HepG2 (cell line): ENCODE measurements at regions not wholly inside any gene's neighbourhood (a gene's known extent, or its start where the extent isn't known, plus 50 kb on each side); places are given as distances from the start of the nearest gene placed in this dataset.

Experiments used
- ATAC-seq: fragments of 200-7000 bp; cut with Tn5 transposase; 3 replicates; pipeline ENCODE4 v1.9.1; 2020; ENCODE audit warnings: mild to moderate bottlenecking, moderate library complexity
- BruUV-seq: library from RNA; stranded (reverse); fragments of 400-500 nt; replicated peaks from 2 replicates; lab custom pipeline; 2021; lab: Mats Ljungman, UMichigan
- CTCF ChIA-PET: fragments of 300-600 bp; formaldehyde crosslinking; extraction: SDS; loops from one replicate; lab custom pipeline; 2021; ENCODE audit warnings: low total read pairs, inconsistent platforms, low intra/inter-chr PET ratio; lab: Yijun Ruan, JAX
- POLR2A ChIA-PET: fragments of 350-600 bp; sonication (Branson Sonifier 250); formaldehyde crosslinking; loops from one replicate; lab custom pipeline; 2020; ENCODE audit warnings: antibody characterized with exemption, inconsistent platforms; lab: Yijun Ruan, JAX
- DNase-seq: peaks from one replicate; pipeline ENCODE4 v3.0.0-alpha.2; 2015; ENCODE audit warnings: low spot score
- FAIRE-seq: peaks from 3 replicates; lab custom pipeline; 2011; peaks lifted over from hg19 to GRCh38; lab: Jason Lieb, UNC
- H2AFZ ChIP-seq: one replicate; pipeline ENCODE4 v1.6.1; 2011; ENCODE audit warnings: low read length, inconsistent platforms
- H3K27ac ChIP-seq: fragments of 300-600 bp; 3 replicates; pipeline ENCODE4 v1.8.0; 2011; ENCODE audit warnings: mixed run types, mild to moderate bottlenecking, mixed read lengths, low read length, inconsistent platforms; ENCODE audit not compliant: insufficient read depth; ENCODE audit errors: extremely low read length
- H3K27me3 ChIP-seq, 2 experiments: fragments of 200-600 bp in 1 of 2; 2 replicates in 1 of 2; 3 replicates in 1 of 2; pipeline versions ENCODE4 v1.6.0 to v1.8.0; 2011; ENCODE audit warnings: low read length in 2 of 2, mild to moderate bottlenecking in 2 of 2, moderate library complexity in 2 of 2, inconsistent platforms in 1 of 2; ENCODE audit not compliant: insufficient read depth in 2 of 2, control insufficient read depth in 1 of 2
- H3K36me3 ChIP-seq, 2 experiments: fragments of 200-600 bp in 1 of 2; replicated peaks in 1 of 2; 2 replicates in 1 of 2; 3 replicates in 1 of 2; pipeline versions ENCODE4 v1.5.1 to v1.8.0; 2011; ENCODE audit warnings: low read length in 2 of 2, inconsistent platforms in 1 of 2; ENCODE audit not compliant: insufficient read depth in 2 of 2, control insufficient read depth in 1 of 2
- H3K4me1 ChIP-seq: 2 replicates; pipeline ENCODE4 v1.5.1; 2012; ENCODE audit warnings: low read length, inconsistent platforms; ENCODE audit not compliant: insufficient read depth
- H3K4me2 ChIP-seq: 2 replicates; pipeline ENCODE4 v1.6.0; 2011; ENCODE audit warnings: low read depth, low read length, inconsistent platforms
- H3K4me3 ChIP-seq, 3 experiments: fragments of 200-600 bp in 1 of 3; sonication (generic), shearing (Covaris generic) in 1 of 3; replicated peaks in 1 of 3; 2 replicates each; pipeline ENCODE4 v1.5.1; 2011 to 2016; ENCODE audit warnings: low read length in 3 of 3, inconsistent platforms in 2 of 3, low read depth in 2 of 3, mild to moderate bottlenecking in 2 of 3, control low read depth in 1 of 3, mixed read lengths in 1 of 3; ENCODE audit not compliant: insufficient read depth in 1 of 3
- H3K79me2 ChIP-seq: one replicate; pipeline ENCODE4 v1.6.1; 2011; ENCODE audit warnings: low read length, inconsistent platforms; ENCODE audit not compliant: insufficient read depth
- H3K9ac ChIP-seq: 2 replicates; pipeline ENCODE4 v1.6.0; 2011; ENCODE audit warnings: mild to moderate bottlenecking, low read depth, low read length, inconsistent platforms; ENCODE audit not compliant: insufficient read depth
- H3K9me3 ChIP-seq: 2 replicates; pipeline ENCODE4 v1.5.1; 2012; ENCODE audit warnings: mild to moderate bottlenecking, low read length
- H4K20me1 ChIP-seq: 2 replicates; pipeline ENCODE4 v1.6.0; 2011; ENCODE audit warnings: inconsistent platforms, mild to moderate bottlenecking, low read length, moderate library complexity; ENCODE audit not compliant: insufficient read depth
- REPIN1 ChIP-seq: sonication (generic); formaldehyde crosslinking; IDR thresholded peaks from 2 replicates; pipeline ENCODE4 v1.8.0; 2022; ENCODE audit warnings: missing genetic modification reagents, low read depth, mild to moderate bottlenecking, borderline replicate concordance
- SP2 ChIP-seq: sonication (generic); formaldehyde crosslinking; IDR thresholded peaks from 2 replicates; pipeline ENCODE4 v1.5.1; 2020; ENCODE audit warnings: mild to moderate bottlenecking, missing genetic modification reagents
- WGBS: methylation state at CpG from one replicate; pipeline ENCODE4 v1.1.6; 2017; ENCODE audit warnings: low lambda C conversion rate; 5-methylcytosine and 5-hydroxymethylcytosine counted together
- in situ Hi-C: cut with HindIII; loops from 2 replicates; pipeline ENCODE4 v1.10.0; 2017; ENCODE audit warnings: low pct_unique_long_range_greater_than_20kb; ENCODE audit not compliant: extremely low pct_ligation_motif_present
- intact Hi-C: fragments of 100-400 bp; cut with micrococcal nuclease; formaldehyde crosslinking; loops from one replicate; pipeline ENCODE4 v1.10.0; 2022; ENCODE audit not compliant: unreplicated experiment
- TF ChIP-seq, protein P1 (sequence below): IDR thresholded peaks from 2 replicates; pipeline ENCODE4 v1.6.1; 2012; ENCODE audit warnings: low read depth, low read length, improper control_type of control experiment
- TF ChIP-seq, protein P2 (sequence below): sonication (generic); formaldehyde crosslinking; IDR thresholded peaks from 2 replicates; pipeline ENCODE4 v1.5.1; 2020; ENCODE audit warnings: mild to moderate bottlenecking, missing genetic modification reagents, moderate library complexity

- Histone ChIP-seq H3K27ac (no peak overlapping the region), H3K4me3 (no peak overlapping the region), H3K9ac (no peak overlapping the region), H3K36me3 (no peaks in the 10 kb centered on the region), H2AFZ (peak overlapping the region; percentile 23), H3K27me3 (no peaks in the 10 kb centered on the region), H3K79me2 (no peaks in the 10 kb centered on the region), H4K20me1 (no peaks in the 10 kb centered on the region), H3K4me2 (no peak overlapping the region), H3K9me3 (no peaks in the 10 kb centered on the region), H3K4me1 (peaks cover 57% of the 10 kb centered on the region)
- DNase-seq = no peak
- TF ChIP-seq REPIN1 (CRISPR knock-in tag) (no peak), SP2 (no peak)
- TF ChIP-seq, protein P1, sequence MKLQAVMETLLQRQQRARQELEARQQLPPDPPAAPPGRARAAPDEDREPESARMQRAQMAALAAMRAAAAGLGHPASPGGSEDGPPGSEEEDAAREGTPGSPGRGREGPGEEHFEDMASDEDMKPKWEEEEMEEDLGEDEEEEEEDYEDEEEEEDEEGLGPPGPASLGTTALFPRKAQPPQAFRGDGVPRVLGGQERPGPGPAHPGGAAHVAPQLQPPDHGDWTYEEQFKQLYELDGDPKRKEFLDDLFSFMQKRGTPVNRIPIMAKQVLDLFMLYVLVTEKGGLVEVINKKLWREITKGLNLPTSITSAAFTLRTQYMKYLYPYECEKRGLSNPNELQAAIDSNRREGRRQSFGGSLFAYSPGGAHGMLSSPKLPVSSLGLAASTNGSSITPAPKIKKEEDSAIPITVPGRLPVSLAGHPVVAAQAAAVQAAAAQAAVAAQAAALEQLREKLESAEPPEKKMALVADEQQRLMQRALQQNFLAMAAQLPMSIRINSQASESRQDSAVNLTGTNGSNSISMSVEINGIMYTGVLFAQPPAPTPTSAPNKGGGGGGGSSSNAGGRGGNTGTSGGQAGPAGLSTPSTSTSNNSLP = no peak
- TF ChIP-seq, protein P2, sequence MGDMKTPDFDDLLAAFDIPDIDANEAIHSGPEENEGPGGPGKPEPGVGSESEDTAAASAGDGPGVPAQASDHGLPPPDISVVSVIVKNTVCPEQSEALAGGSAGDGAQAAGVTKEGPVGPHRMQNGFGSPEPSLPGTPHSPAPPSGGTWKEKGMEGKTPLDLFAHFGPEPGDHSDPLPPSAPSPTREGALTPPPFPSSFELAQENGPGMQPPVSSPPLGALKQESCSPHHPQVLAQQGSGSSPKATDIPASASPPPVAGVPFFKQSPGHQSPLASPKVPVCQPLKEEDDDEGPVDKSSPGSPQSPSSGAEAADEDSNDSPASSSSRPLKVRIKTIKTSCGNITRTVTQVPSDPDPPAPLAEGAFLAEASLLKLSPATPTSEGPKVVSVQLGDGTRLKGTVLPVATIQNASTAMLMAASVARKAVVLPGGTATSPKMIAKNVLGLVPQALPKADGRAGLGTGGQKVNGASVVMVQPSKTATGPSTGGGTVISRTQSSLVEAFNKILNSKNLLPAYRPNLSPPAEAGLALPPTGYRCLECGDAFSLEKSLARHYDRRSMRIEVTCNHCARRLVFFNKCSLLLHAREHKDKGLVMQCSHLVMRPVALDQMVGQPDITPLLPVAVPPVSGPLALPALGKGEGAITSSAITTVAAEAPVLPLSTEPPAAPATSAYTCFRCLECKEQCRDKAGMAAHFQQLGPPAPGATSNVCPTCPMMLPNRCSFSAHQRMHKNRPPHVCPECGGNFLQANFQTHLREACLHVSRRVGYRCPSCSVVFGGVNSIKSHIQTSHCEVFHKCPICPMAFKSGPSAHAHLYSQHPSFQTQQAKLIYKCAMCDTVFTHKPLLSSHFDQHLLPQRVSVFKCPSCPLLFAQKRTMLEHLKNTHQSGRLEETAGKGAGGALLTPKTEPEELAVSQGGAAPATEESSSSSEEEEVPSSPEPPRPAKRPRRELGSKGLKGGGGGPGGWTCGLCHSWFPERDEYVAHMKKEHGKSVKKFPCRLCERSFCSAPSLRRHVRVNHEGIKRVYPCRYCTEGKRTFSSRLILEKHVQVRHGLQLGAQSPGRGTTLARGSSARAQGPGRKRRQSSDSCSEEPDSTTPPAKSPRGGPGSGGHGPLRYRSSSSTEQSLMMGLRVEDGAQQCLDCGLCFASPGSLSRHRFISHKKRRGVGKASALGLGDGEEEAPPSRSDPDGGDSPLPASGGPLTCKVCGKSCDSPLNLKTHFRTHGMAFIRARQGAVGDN (CRISPR knock-in tag) = 0 out of 2 replicates have a peak, but pooled peaks have one; percentile 16
- intact Hi-C loops (no loop called here), in situ Hi-C loops (no loop called here)
- POLR2A ChIA-PET = no interaction called here
- BruUV-seq = no TSS peak
- WGBS = 92% methylated on average over 7 of the region's 7 CpGs
- CTCF ChIA-PET = no interaction called here
- ATAC-seq = no peak
- no peak for FAIRE-seq
Observed at GRCh38 chr6:137780447-137781034, 86.5 kb upstream of the TNFAIP3 start.
